IMR-90 (cell line): ENCODE measurements at regions not wholly inside any gene's neighbourhood (a gene's known extent, or its start where the extent isn't known, plus 50 kb on each side); places are given as distances from the start of the nearest gene placed in this dataset.

Source experiments
- ATAC-seq: fragments of 200-7000 bp; cut with Tn5 transposase; 2 replicates; pipeline ENCODE4 v1.9.1; 2020; ENCODE audit warnings: low read depth, mild to moderate bottlenecking, moderate library complexity
- BruUV-seq: library from RNA; stranded (reverse); fragments of 400-500 nt; replicated peaks from 2 replicates; lab custom pipeline; 2021; lab: Mats Ljungman, UMichigan
- CTCF ChIA-PET: fragments of 300-600 bp; formaldehyde crosslinking; extraction: SDS; loops from one replicate; lab custom pipeline; 2021; ENCODE audit warnings: antibody characterized with exemption; lab: Yijun Ruan, JAX
- POLR2A ChIA-PET: fragments of 300-600 bp; sonication (Branson Sonifier 250); formaldehyde crosslinking; loops from one replicate; lab custom pipeline; 2022; ENCODE audit warnings: antibody characterized with exemption; ENCODE audit not compliant: unreplicated experiment; lab: Charles Lee
- DNase-seq: peaks from one replicate; pipeline ENCODE4 v3.0.0; 2013
- H2AFZ ChIP-seq: replicated peaks from 2 replicates; pipeline ENCODE3; 2013; ENCODE audit warnings: low read length, mild to moderate bottlenecking; ENCODE audit not compliant: poor library complexity
- H2AK5ac ChIP-seq: 2 replicates; pipeline ENCODE4 v1.6.1; 2013; ENCODE audit warnings: low read depth, low read length, inconsistent platforms
- H2AK9ac ChIP-seq: replicated peaks from 2 replicates; pipeline ENCODE3; 2013; ENCODE audit warnings: mild to moderate bottlenecking, low read depth, low read length, moderate library complexity; ENCODE audit not compliant: poor library complexity
- H2BK120ac ChIP-seq: 2 replicates; pipeline ENCODE4 v1.6.1; 2013; ENCODE audit warnings: low read depth, low read length, inconsistent platforms
- H2BK15ac ChIP-seq: 3 replicates; pipeline ENCODE4 v1.6.1; 2013; ENCODE audit warnings: low read depth, low read length, inconsistent platforms
- H2BK20ac ChIP-seq: 2 replicates; pipeline ENCODE4 v1.6.1; 2013; ENCODE audit warnings: low read depth, mild to moderate bottlenecking, inconsistent platforms, low read length, moderate library complexity
- H2BK5ac ChIP-seq: 2 replicates; pipeline ENCODE4 v1.6.1; 2013; ENCODE audit warnings: mild to moderate bottlenecking, low read depth, low read length, inconsistent platforms; ENCODE audit not compliant: poor library complexity, severe bottlenecking
- H3K14ac ChIP-seq: replicated peaks from 2 replicates; pipeline ENCODE4 v1.6.1; 2013; ENCODE audit warnings: low read depth, low read length, inconsistent platforms
- H3K18ac ChIP-seq: 2 replicates; pipeline ENCODE4 v1.6.1; 2013; ENCODE audit warnings: low read depth, low read length, control low read depth
- H3K23ac ChIP-seq: 2 replicates; pipeline ENCODE4 v1.6.1; 2013; ENCODE audit warnings: low read depth, low read length, inconsistent platforms
- H3K27ac ChIP-seq: 2 replicates; pipeline ENCODE4 v1.5.1; 2013; ENCODE audit warnings: mild to moderate bottlenecking, control low read depth, low read length; ENCODE audit not compliant: insufficient read depth
- H3K27me3 ChIP-seq: 2 replicates; pipeline ENCODE4 v1.6.1; 2013; ENCODE audit warnings: low read length; ENCODE audit not compliant: control insufficient read depth, insufficient read depth
- H3K36me3 ChIP-seq: 2 replicates; pipeline ENCODE4 v1.6.1; 2013; ENCODE audit warnings: low read length, mixed read lengths; ENCODE audit not compliant: control insufficient read depth, insufficient read depth
- H3K4ac ChIP-seq: 2 replicates; pipeline ENCODE4 v1.6.1; 2013; ENCODE audit warnings: low read depth, low read length, inconsistent platforms
- H3K4me1 ChIP-seq: 2 replicates; pipeline ENCODE4 v1.6.1; 2013; ENCODE audit warnings: low read length, mixed read lengths; ENCODE audit not compliant: control insufficient read depth, insufficient read depth
- H3K4me2 ChIP-seq: 2 replicates; pipeline ENCODE4 v1.6.1; 2013; ENCODE audit warnings: low read depth, mild to moderate bottlenecking, control low read depth, low read length, moderate library complexity
- H3K4me3 ChIP-seq: 2 replicates; pipeline ENCODE4 v1.5.1; 2013; ENCODE audit warnings: low read depth, mild to moderate bottlenecking, control low read depth, low read length, moderate library complexity; ENCODE audit not compliant: insufficient read depth
- H3K56ac ChIP-seq: 2 replicates; pipeline ENCODE4 v1.6.1; 2013; ENCODE audit warnings: low read length, inconsistent platforms; ENCODE audit not compliant: insufficient read depth; ENCODE audit errors: extremely low read depth
- H3K79me1 ChIP-seq, 2 experiments: 2 replicates each; pipeline ENCODE4 v1.6.1; 2013; ENCODE audit warnings: low read length in 2 of 2, inconsistent platforms in 1 of 2, low read depth in 1 of 2
- H3K9ac ChIP-seq: 2 replicates; pipeline ENCODE4 v1.6.1; 2013; ENCODE audit warnings: low read depth, low read length, control low read depth
- H3K9me1 ChIP-seq: 2 replicates; pipeline ENCODE4 v1.6.1; 2013; ENCODE audit warnings: low read length, inconsistent platforms; ENCODE audit not compliant: insufficient read depth
- H3K9me3 ChIP-seq: 2 replicates; pipeline ENCODE4 v1.6.1; 2013; ENCODE audit warnings: low read length; ENCODE audit not compliant: control insufficient read depth, insufficient read depth
- H4K20me1 ChIP-seq: 2 replicates; pipeline ENCODE4 v1.6.1; 2013; ENCODE audit warnings: low read length, inconsistent platforms; ENCODE audit not compliant: insufficient read depth
- H4K5ac ChIP-seq: 2 replicates; pipeline ENCODE4 v1.6.1; 2013; ENCODE audit warnings: mild to moderate bottlenecking, low read depth, low read length, control low read depth
- H4K8ac ChIP-seq, 2 experiments: 2 replicates each; pipeline ENCODE4 v1.6.1; 2013; ENCODE audit warnings: low read depth in 2 of 2, low read length in 2 of 2, control low read depth in 1 of 2, inconsistent platforms in 1 of 2
- H4K91ac ChIP-seq: 2 replicates; pipeline ENCODE4 v1.6.1; 2013; ENCODE audit warnings: low read depth, low read length, inconsistent platforms; ENCODE audit not compliant: insufficient read depth
- BHLHE40 ChIP-seq: fragments of 150-350 bp; IDR thresholded peaks from 2 replicates; pipeline ENCODE4 v1.6.1; 2016; ENCODE audit warnings: mild to moderate bottlenecking, low read depth, low read length
- CEBPB ChIP-seq: IDR thresholded peaks from 2 replicates; pipeline ENCODE4 v1.6.1; 2012; ENCODE audit warnings: low read depth, low read length, improper control_type of control experiment
- CHD1 ChIP-seq: IDR thresholded peaks from 2 replicates; pipeline ENCODE4 v1.6.1; 2012; ENCODE audit warnings: low read depth, low read length, improper control_type of control experiment
- FOS ChIP-seq: fragments of 150-350 bp; IDR thresholded peaks from 2 replicates; pipeline ENCODE4 v1.6.1; 2016; ENCODE audit warnings: low read depth, low read length
- MAFK ChIP-seq: IDR thresholded peaks from 2 replicates; pipeline ENCODE4 v1.6.1; 2012; ENCODE audit warnings: low read depth, low read length, improper control_type of control experiment
- MAZ ChIP-seq: IDR thresholded peaks from 2 replicates; pipeline ENCODE4 v1.6.1; 2012; ENCODE audit warnings: low read depth, mild to moderate bottlenecking, low read length, improper control_type of control experiment, moderate library complexity, borderline replicate concordance
- MXI1 ChIP-seq: IDR thresholded peaks from 2 replicates; pipeline ENCODE4 v1.6.1; 2012; ENCODE audit warnings: low read depth, mild to moderate bottlenecking, low read length, moderate library complexity, borderline replicate concordance
- NFE2L2 ChIP-seq: fragments of 150-350 bp; IDR thresholded peaks from 2 replicates; pipeline ENCODE4 v1.6.1; 2016; ENCODE audit warnings: low read depth, mild to moderate bottlenecking, low read length
- POLR2A ChIP-seq: IDR thresholded peaks from 2 replicates; pipeline ENCODE4 v1.6.1; 2012; ENCODE audit warnings: mild to moderate bottlenecking, low read depth, low read length
- RAD21 ChIP-seq: IDR thresholded peaks from 2 replicates; pipeline ENCODE4 v1.6.1; 2012; ENCODE audit warnings: low read length, improper control_type of control experiment
- RCOR1 ChIP-seq: IDR thresholded peaks from 2 replicates; pipeline ENCODE4 v1.6.1; 2012; ENCODE audit warnings: mild to moderate bottlenecking, low read length, improper control_type of control experiment; ENCODE audit not compliant: insufficient replicate concordance
- RFX5 ChIP-seq: IDR thresholded peaks from 2 replicates; pipeline ENCODE4 v1.8.0; 2012; ENCODE audit warnings: low read depth, mild to moderate bottlenecking, low read length, moderate library complexity
- SMC3 ChIP-seq: fragments of 150-350 bp; IDR thresholded peaks from 2 replicates; pipeline ENCODE4 v1.6.1; 2016; ENCODE audit warnings: low read depth, mild to moderate bottlenecking, antibody characterized with exemption, low read length, moderate library complexity
- WGBS, 2 experiments: methylation state at CpG; one replicate each; pipeline versions ENCODE4 v1.1.5 to v1.1.7; 2013; ENCODE audit warnings: missing lambda C conversion rate in 2 of 2; ENCODE audit not compliant: insufficient read length in 1 of 2; ENCODE audit errors: extremely low coverage in 2 of 2; 5-methylcytosine and 5-hydroxymethylcytosine counted together
- dilution Hi-C: fragments of 300-500 bp; cut with HindIII; formaldehyde crosslinking; loops from one replicate; pipeline ENCODE4 v1.14.3; 2018; ENCODE audit warnings: low sequenced_read_pairs; ENCODE audit not compliant: unreplicated experiment
- in situ Hi-C: fragments of 300-500 bp; cut with MboI; formaldehyde crosslinking; loops from 3 replicates; pipeline ENCODE4 v1.14.3; 2019; ENCODE audit warnings: low sequenced_read_pairs, inconsistent platforms, mixed read lengths
- intact Hi-C: fragments of 100-400 bp; cut with micrococcal nuclease; formaldehyde crosslinking; loops from 2 replicates; pipeline ENCODE4 v1.10.0; 2022
- TF ChIP-seq, protein P1 (sequence below): conservative IDR thresholded peaks from 2 replicates; pipeline ENCODE4 v1.5.1; 2012; ENCODE audit warnings: mild to moderate bottlenecking, low read depth, low read length, improper control_type of control experiment
- TF ChIP-seq, protein P2 (sequence below): fragments of 150-350 bp; IDR thresholded peaks from 2 replicates; pipeline ENCODE4 v1.6.1; 2016; ENCODE audit warnings: low read depth, mild to moderate bottlenecking, low read length, moderate library complexity, borderline replicate concordance
- TF ChIP-seq, protein P3 (sequence below): fragments of 150-350 bp; IDR thresholded peaks from 2 replicates; pipeline ENCODE4 v1.6.1; 2017; ENCODE audit warnings: mild to moderate bottlenecking, antibody characterized with exemption, low read length, low read depth

DNA sequence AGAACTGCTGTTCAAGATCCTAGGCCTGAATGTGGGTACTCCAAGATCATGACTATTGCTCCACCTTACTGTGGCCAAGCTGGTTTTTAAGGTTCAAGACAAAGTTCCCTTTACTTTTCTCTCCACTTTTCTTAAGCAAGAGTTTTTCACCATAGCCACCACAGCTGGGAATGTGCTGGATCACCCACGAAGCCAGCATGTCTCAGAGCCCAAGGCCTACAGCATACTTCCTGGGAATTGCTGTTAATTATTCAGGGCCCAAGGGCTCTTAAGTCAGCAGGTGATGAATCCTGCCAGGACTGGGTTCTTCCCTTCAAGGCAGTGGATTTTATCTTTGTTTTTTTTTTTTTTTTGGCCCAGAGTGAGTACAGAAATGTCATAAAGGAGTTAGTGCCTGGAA is 149.4 kb upstream of the TUSC1 start:
- no peak for TF ChIP-seq CEBPB
- no peak for TF ChIP-seq RFX5
- no peak for TF ChIP-seq MXI1
- TF ChIP-seq, protein P1, sequence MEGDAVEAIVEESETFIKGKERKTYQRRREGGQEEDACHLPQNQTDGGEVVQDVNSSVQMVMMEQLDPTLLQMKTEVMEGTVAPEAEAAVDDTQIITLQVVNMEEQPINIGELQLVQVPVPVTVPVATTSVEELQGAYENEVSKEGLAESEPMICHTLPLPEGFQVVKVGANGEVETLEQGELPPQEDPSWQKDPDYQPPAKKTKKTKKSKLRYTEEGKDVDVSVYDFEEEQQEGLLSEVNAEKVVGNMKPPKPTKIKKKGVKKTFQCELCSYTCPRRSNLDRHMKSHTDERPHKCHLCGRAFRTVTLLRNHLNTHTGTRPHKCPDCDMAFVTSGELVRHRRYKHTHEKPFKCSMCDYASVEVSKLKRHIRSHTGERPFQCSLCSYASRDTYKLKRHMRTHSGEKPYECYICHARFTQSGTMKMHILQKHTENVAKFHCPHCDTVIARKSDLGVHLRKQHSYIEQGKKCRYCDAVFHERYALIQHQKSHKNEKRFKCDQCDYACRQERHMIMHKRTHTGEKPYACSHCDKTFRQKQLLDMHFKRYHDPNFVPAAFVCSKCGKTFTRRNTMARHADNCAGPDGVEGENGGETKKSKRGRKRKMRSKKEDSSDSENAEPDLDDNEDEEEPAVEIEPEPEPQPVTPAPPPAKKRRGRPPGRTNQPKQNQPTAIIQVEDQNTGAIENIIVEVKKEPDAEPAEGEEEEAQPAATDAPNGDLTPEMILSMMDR: no peak
- TF ChIP-seq BHLHE40: no peak
- no peak for TF ChIP-seq SMC3
- TF ChIP-seq MAFK: no peak
- no peak for TF ChIP-seq NFE2L2
- TF ChIP-seq, protein P2, sequence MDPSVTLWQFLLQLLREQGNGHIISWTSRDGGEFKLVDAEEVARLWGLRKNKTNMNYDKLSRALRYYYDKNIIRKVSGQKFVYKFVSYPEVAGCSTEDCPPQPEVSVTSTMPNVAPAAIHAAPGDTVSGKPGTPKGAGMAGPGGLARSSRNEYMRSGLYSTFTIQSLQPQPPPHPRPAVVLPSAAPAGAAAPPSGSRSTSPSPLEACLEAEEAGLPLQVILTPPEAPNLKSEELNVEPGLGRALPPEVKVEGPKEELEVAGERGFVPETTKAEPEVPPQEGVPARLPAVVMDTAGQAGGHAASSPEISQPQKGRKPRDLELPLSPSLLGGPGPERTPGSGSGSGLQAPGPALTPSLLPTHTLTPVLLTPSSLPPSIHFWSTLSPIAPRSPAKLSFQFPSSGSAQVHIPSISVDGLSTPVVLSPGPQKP: no peak
- no peak for TF ChIP-seq FOS
- TF ChIP-seq RCOR1: no peak
- no peak for TF ChIP-seq POLR2A
- TF ChIP-seq MAZ: no peak
- TF ChIP-seq CHD1: no peak
- TF ChIP-seq, protein P3, sequence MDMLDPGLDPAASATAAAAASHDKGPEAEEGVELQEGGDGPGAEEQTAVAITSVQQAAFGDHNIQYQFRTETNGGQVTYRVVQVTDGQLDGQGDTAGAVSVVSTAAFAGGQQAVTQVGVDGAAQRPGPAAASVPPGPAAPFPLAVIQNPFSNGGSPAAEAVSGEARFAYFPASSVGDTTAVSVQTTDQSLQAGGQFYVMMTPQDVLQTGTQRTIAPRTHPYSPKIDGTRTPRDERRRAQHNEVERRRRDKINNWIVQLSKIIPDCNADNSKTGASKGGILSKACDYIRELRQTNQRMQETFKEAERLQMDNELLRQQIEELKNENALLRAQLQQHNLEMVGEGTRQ: no peak
- no peak for TF ChIP-seq RAD21
- no peak overlapping the region for H3K4me3 ChIP-seq
- no peak overlapping the region for H4K5ac ChIP-seq
- no peak for DNase-seq
- H3K14ac ChIP-seq: no peak overlapping the region
- no peak overlapping the region for H2AK5ac ChIP-seq
- CTCF ChIA-PET: no interaction called here
- no peaks in the 10 kb centered on the region for H3K4me1 ChIP-seq
- H2AK9ac ChIP-seq: no peak overlapping the region
- H3K79me1 ChIP-seq: no peaks in the 10 kb centered on the region
- no peak overlapping the region for H3K4me2 ChIP-seq
- H3K4ac ChIP-seq: no peak overlapping the region
- no peak overlapping the region for H2BK5ac ChIP-seq
- H3K23ac ChIP-seq: no peak overlapping the region
- peaks cover 6% of the 10 kb centered on the region for H3K9me3 ChIP-seq
- BruUV-seq: no TSS peak
- no peak overlapping the region for H4K8ac ChIP-seq
- no peak for ATAC-seq
- no peak overlapping the region for H3K27ac ChIP-seq
- H4K20me1 ChIP-seq: no peaks in the 10 kb centered on the region
- in situ Hi-C loops: no loop called here
- H2AFZ ChIP-seq: no peak overlapping the region
- no peaks in the 10 kb centered on the region for H3K27me3 ChIP-seq
- no peak overlapping the region for H3K56ac ChIP-seq
- H3K18ac ChIP-seq: no peak overlapping the region
- no peak overlapping the region for H4K91ac ChIP-seq
- WGBS, 2 experiments: no CpG with 5 or more reads among the region's 1 CpG
- intact Hi-C loops: no loop called here
- no peaks in the 10 kb centered on the region for H3K36me3 ChIP-seq
- no peak overlapping the region for H2BK20ac ChIP-seq
- POLR2A ChIA-PET: no interaction called here
- no peak overlapping the region for H2BK15ac ChIP-seq
- H3K9ac ChIP-seq: no peak overlapping the region
- dilution Hi-C loops: no loop called here
- H3K9me1 ChIP-seq: no peaks in the 10 kb centered on the region
- H2BK120ac ChIP-seq: no peak overlapping the region
